ENCODE measurements at regions not wholly inside any gene's neighbourhood (a gene's known extent, or its start where the extent isn't known, plus 50 kb on each side); places are given as distances from the start of the nearest gene placed in this dataset.

- Histone ChIP-seq H3K27me3 (ENCODE audit: insufficient read depth, low read length) (no peaks in the 10 kb centered on the region), H4K12ac (ENCODE audit: low read depth, low read length) (no peak overlapping the region), H2AK5ac (ENCODE audit: low read length) (no peak overlapping the region), H2BK5ac (ENCODE audit: low read depth, low read length, poor library complexity) (peak overlapping the region; percentile 0), H3K9ac (ENCODE audit: low read length) (no peak overlapping the region), H3K4ac (ENCODE audit: low read depth, low read length) (no peak overlapping the region), H3K4me1 (ENCODE audit: control insufficient read depth in 1 of 2, insufficient read depth in 2 of 2, low read length in 2 of 2) (peaks cover 15 to 23% of the 10 kb centered on the region in 2 experiments), H3K79me1 (ENCODE audit: low read length) (peaks cover 24% of the 10 kb centered on the region), H2BK120ac (ENCODE audit: insufficient read depth, low read length, poor library complexity) (no peak overlapping the region), H4K91ac (ENCODE audit: low read depth, low read length) (peak overlapping the region; percentile 58), H3K9me3 (ENCODE audit: insufficient read depth, low read depth, low read length) (no peaks in the 10 kb centered on the region), H3K4me2 (ENCODE audit: low read length) (no peak overlapping the region), H2AFZ (ENCODE audit: insufficient read depth, low read length, poor library complexity) (no peak overlapping the region), H3K4me3 (ENCODE audit: low read depth, low read length) (no peak overlapping the region), H4K8ac (ENCODE audit: low read depth, low read length) (peak overlapping the region; percentile 7), H3K18ac (ENCODE audit: low read length) (no peak overlapping the region), H2BK12ac (ENCODE audit: low read length) (peak overlapping the region; percentile 74), H3K79me2 (ENCODE audit: control insufficient read depth, insufficient read depth, low read length, poor library complexity) (no peaks in the 10 kb centered on the region), H3K14ac (ENCODE audit: low read length) (no peak overlapping the region), H3K23ac (ENCODE audit: low read length) (no peak overlapping the region), H3K27ac (ENCODE audit: low read depth, low read length) (no peak overlapping the region), H3K36me3 (ENCODE audit: control insufficient read depth in 1 of 2, insufficient read depth in 2 of 2, low read length in 2 of 2) (no peaks in the 10 kb centered on the region)
- DNase-seq = no peak
- WGBS (ENCODE audit: extremely low coverage, insufficient coverage, insufficient read length) = no CpG with 5 or more reads among the region's 11 CpGs
Measured at GRCh38 chr1:234745276-234745675, 135.3 kb upstream of the IRF2BP2 start.

GRCh38 chr1:234743791-234744611 lies 134.0 kb upstream of the IRF2BP2 start:
- Histone ChIP-seq H3K23ac (ENCODE audit: low read length) (no peak overlapping the region), H2BK12ac (ENCODE audit: low read length) (peak overlapping the region; percentile 91), H3K27me3 (ENCODE audit: insufficient read depth, low read length) (no peaks in the 10 kb centered on the region), H3K27ac (ENCODE audit: low read depth, low read length) (peak overlapping the region; percentile 75), H3K36me3 (ENCODE audit: control insufficient read depth in 1 of 2, insufficient read depth in 2 of 2, low read length in 2 of 2) (no peaks in the 10 kb centered on the region), H3K9ac (ENCODE audit: low read length) (no peak overlapping the region), H3K4ac (ENCODE audit: low read depth, low read length) (no peak overlapping the region), H4K12ac (ENCODE audit: low read depth, low read length) (no peak overlapping the region), H3K18ac (ENCODE audit: low read length) (peak overlapping the region; percentile 49), H3K14ac (ENCODE audit: low read length) (peak overlapping the region; percentile 24), H3K79me2 (ENCODE audit: control insufficient read depth, insufficient read depth, low read length, poor library complexity) (no peaks in the 10 kb centered on the region), H3K79me1 (ENCODE audit: low read length) (peaks cover 24% of the 10 kb centered on the region), H3K4me2 (ENCODE audit: low read length) (peak overlapping the region; percentile 47), H2BK120ac (ENCODE audit: insufficient read depth, low read length, poor library complexity) (peak overlapping the region; percentile 81), H3K9me3 (ENCODE audit: insufficient read depth, low read depth, low read length) (no peaks in the 10 kb centered on the region), H2BK5ac (ENCODE audit: low read depth, low read length, poor library complexity) (peak overlapping the region; percentile 62), H3K4me3 (ENCODE audit: low read depth, low read length) (no peak overlapping the region), H4K91ac (ENCODE audit: low read depth, low read length) (peak overlapping the region; percentile 72), H3K4me1 (ENCODE audit: control insufficient read depth in 1 of 2, insufficient read depth in 2 of 2, low read length in 2 of 2) (peaks cover 15 to 23% of the 10 kb centered on the region in 2 experiments), H2AFZ (ENCODE audit: insufficient read depth, low read length, poor library complexity) (peak overlapping the region; percentile 50), H2AK5ac (ENCODE audit: low read length) (no peak overlapping the region), H4K8ac (ENCODE audit: low read depth, low read length) (peak overlapping the region; percentile 59)
- DNase-seq = peak in 1 of 2 donors; percentile 13
- no CpG with 5 or more reads among the region's 18 CpGs for WGBS (ENCODE audit: extremely low coverage, insufficient coverage, insufficient read length)

GRCh38 chr1:234742622-234743021 lies 132.6 kb upstream of the IRF2BP2 start:
- H2BK12ac ChIP-seq (ENCODE audit: low read length) = no peak overlapping the region
- no peak overlapping the region for H2BK120ac ChIP-seq (ENCODE audit: insufficient read depth, low read length, poor library complexity)
- no peak overlapping the region for H3K27ac ChIP-seq (ENCODE audit: low read depth, low read length)
- no peak overlapping the region for H3K14ac ChIP-seq (ENCODE audit: low read length)
- no peak for DNase-seq
- H3K27me3 ChIP-seq (ENCODE audit: insufficient read depth, low read length) = no peaks in the 10 kb centered on the region
- H3K4me3 ChIP-seq (ENCODE audit: low read depth, low read length) = no peak overlapping the region
- WGBS (ENCODE audit: extremely low coverage, insufficient coverage, insufficient read length) = no CpG with 5 or more reads among the region's 10 CpGs
- no peaks in the 10 kb centered on the region for H3K36me3 ChIP-seq (ENCODE audit: control insufficient read depth in 1 of 2, insufficient read depth in 2 of 2, low read length in 2 of 2)
- no peaks in the 10 kb centered on the region for H3K79me2 ChIP-seq (ENCODE audit: control insufficient read depth, insufficient read depth, low read length, poor library complexity)
- no peak overlapping the region for H2AFZ ChIP-seq (ENCODE audit: insufficient read depth, low read length, poor library complexity)
- H3K4me1 ChIP-seq (ENCODE audit: control insufficient read depth in 1 of 2, insufficient read depth in 2 of 2, low read length in 2 of 2) = peaks cover 15 to 19% of the 10 kb centered on the region in 2 experiments
- H4K91ac ChIP-seq (ENCODE audit: low read depth, low read length) = no peak overlapping the region
- H3K18ac ChIP-seq (ENCODE audit: low read length) = no peak overlapping the region
- no peak overlapping the region for H2BK5ac ChIP-seq (ENCODE audit: low read depth, low read length, poor library complexity)
- no peak overlapping the region for H3K23ac ChIP-seq (ENCODE audit: low read length)
- no peak overlapping the region for H3K4me2 ChIP-seq (ENCODE audit: low read length)
- H2AK5ac ChIP-seq (ENCODE audit: low read length) = no peak overlapping the region
- H3K4ac ChIP-seq (ENCODE audit: low read depth, low read length) = no peak overlapping the region
- no peak overlapping the region for H4K8ac ChIP-seq (ENCODE audit: low read depth, low read length)
- no peak overlapping the region for H4K12ac ChIP-seq (ENCODE audit: low read depth, low read length)
- H3K9ac ChIP-seq (ENCODE audit: low read length) = no peak overlapping the region
- no peaks in the 10 kb centered on the region for H3K9me3 ChIP-seq (ENCODE audit: insufficient read depth, low read depth, low read length)
- H3K79me1 ChIP-seq (ENCODE audit: low read length) = peaks cover 22% of the 10 kb centered on the region

- Histone ChIP-seq H3K4me3 (ENCODE audit: low read depth, low read length) (no peak overlapping the region), H3K4me1 (ENCODE audit: control insufficient read depth in 1 of 2, insufficient read depth in 2 of 2, low read length in 2 of 2) (peaks cover 0 to 4% of the 10 kb centered on the region in 2 experiments), H3K9ac (ENCODE audit: low read length) (no peak overlapping the region), H2BK5ac (ENCODE audit: low read depth, low read length, poor library complexity) (no peak overlapping the region), H2AK5ac (ENCODE audit: low read length) (no peak overlapping the region), H3K9me3 (ENCODE audit: insufficient read depth, low read depth, low read length) (no peaks in the 10 kb centered on the region), H3K23ac (ENCODE audit: low read length) (no peak overlapping the region), H2BK12ac (ENCODE audit: low read length) (peak overlapping the region; percentile 17), H3K18ac (ENCODE audit: low read length) (no peak overlapping the region), H3K4ac (ENCODE audit: low read depth, low read length) (no peak overlapping the region), H4K8ac (ENCODE audit: low read depth, low read length) (no peak overlapping the region), H3K36me3 (ENCODE audit: control insufficient read depth in 1 of 2, insufficient read depth in 2 of 2, low read length in 2 of 2) (no peaks in the 10 kb centered on the region), H3K79me1 (ENCODE audit: low read length) (peaks cover 6% of the 10 kb centered on the region), H4K12ac (ENCODE audit: low read depth, low read length) (no peak overlapping the region), H4K91ac (ENCODE audit: low read depth, low read length) (peak overlapping the region; percentile 33), H3K4me2 (ENCODE audit: low read length) (no peak overlapping the region), H3K14ac (ENCODE audit: low read length) (no peak overlapping the region), H3K27ac (ENCODE audit: low read depth, low read length) (no peak overlapping the region), H3K79me2 (ENCODE audit: control insufficient read depth, insufficient read depth, low read length, poor library complexity) (no peaks in the 10 kb centered on the region), H2AFZ (ENCODE audit: insufficient read depth, low read length, poor library complexity) (no peak overlapping the region), H3K27me3 (ENCODE audit: insufficient read depth, low read length) (no peaks in the 10 kb centered on the region), H2BK120ac (ENCODE audit: insufficient read depth, low read length, poor library complexity) (no peak overlapping the region)
- no peak for DNase-seq
- no CpG with 5 or more reads among the region's 6 CpGs for WGBS (ENCODE audit: extremely low coverage, insufficient coverage, insufficient read length)
Measured at GRCh38 chr1:234737967-234738314, 128.0 kb upstream of the IRF2BP2 start.
